H1 (cell line): ENCODE measurements at regions not wholly inside any gene's neighbourhood (a gene's known extent, or its start where the extent isn't known, plus 50 kb on each side); places are given as distances from the start of the nearest gene placed in this dataset.

ENCODE experiments used
- CTCF ChIA-PET: fragments of 300-600 bp; sonication (Branson Sonifier 250); formaldehyde crosslinking; loops from one replicate; lab custom pipeline; 2021; ENCODE audit not compliant: partially characterized antibody; lab: Charles Lee
- POLR2A ChIA-PET: fragments of 300-600 bp; sonication (Branson Sonifier 250); formaldehyde crosslinking; loops from one replicate; lab custom pipeline; 2021; ENCODE audit warnings: inconsistent platforms; ENCODE audit not compliant: partially characterized antibody; lab: Charles Lee
- DNase-seq, 2 experiments: peaks; one replicate each; pipeline versions ENCODE4 v3.0.0 to v3.0.0-alpha.2; 2010 to 2022; ENCODE audit warnings: low spot score in 2 of 2, low read depth in 1 of 2, mixed read lengths in 1 of 2
- FAIRE-seq: peaks from 2 replicates; lab custom pipeline; 2011; peaks lifted over from hg19 to GRCh38; lab: Jason Lieb, UNC
- H2AFZ ChIP-seq: 2 replicates; pipeline ENCODE4 v1.8.1; 2012; ENCODE audit warnings: low read length, inconsistent platforms
- H2AK5ac ChIP-seq: 2 replicates; pipeline ENCODE4 v1.6.1; 2013; ENCODE audit warnings: low read depth, low read length
- H2BK120ac ChIP-seq: replicated peaks from 2 replicates; pipeline ENCODE3; 2013; ENCODE audit warnings: low read depth, low read length, inconsistent platforms
- H2BK12ac ChIP-seq: 2 replicates; pipeline ENCODE4 v1.6.1; 2013; ENCODE audit warnings: low read depth, low read length
- H2BK15ac ChIP-seq: 2 replicates; pipeline ENCODE4 v1.6.1; 2013; ENCODE audit warnings: low read length
- H2BK20ac ChIP-seq: 2 replicates; pipeline ENCODE4 v1.6.1; 2013; ENCODE audit warnings: low read length
- H2BK5ac ChIP-seq: 2 replicates; pipeline ENCODE4 v1.6.1; 2013; ENCODE audit warnings: low read depth, low read length
- H3K14ac ChIP-seq: 2 replicates; pipeline ENCODE4 v1.6.1; 2013; ENCODE audit warnings: inconsistent platforms; ENCODE audit not compliant: insufficient read length
- H3K18ac ChIP-seq: 2 replicates; pipeline ENCODE4 v1.6.1; 2013; ENCODE audit warnings: low read length; ENCODE audit errors: extremely low read depth
- H3K23ac ChIP-seq: 2 replicates; pipeline ENCODE4 v1.6.1; 2013; ENCODE audit warnings: inconsistent platforms; ENCODE audit not compliant: insufficient read length
- H3K23me2 ChIP-seq: 2 replicates; pipeline ENCODE4 v1.6.1; 2013; ENCODE audit warnings: low read depth, low read length
- H3K27ac ChIP-seq: 2 replicates; pipeline ENCODE4 v1.6.1; 2011; ENCODE audit warnings: low read depth, low read length, inconsistent platforms
- H3K27me3 ChIP-seq, 4 experiments: replicated peaks in 1 of 4; 1 replicate in 1 of 4; 2 replicates in 3 of 4; pipeline versions ENCODE4 v1.6.1 to v1.8.1; 2011 to 2013; ENCODE audit warnings: low read length in 3 of 4, mild to moderate bottlenecking in 3 of 4, inconsistent platforms in 2 of 4, mixed read lengths in 2 of 4, moderate library complexity in 1 of 4; ENCODE audit not compliant: control insufficient read depth in 3 of 4, insufficient read depth in 3 of 4; ENCODE audit errors: extremely low read depth in 1 of 4
- H3K36me3 ChIP-seq, 4 experiments: 2 replicates each; pipeline versions ENCODE4 v1.6.1 to v1.8.1; 2011 to 2013; ENCODE audit warnings: mild to moderate bottlenecking in 4 of 4, low read length in 3 of 4, moderate library complexity in 2 of 4, control low read depth in 1 of 4, inconsistent platforms in 1 of 4; ENCODE audit not compliant: insufficient read depth in 4 of 4, control insufficient read depth in 2 of 4
- H3K4ac ChIP-seq: replicated peaks from 2 replicates; pipeline ENCODE3; 2013; ENCODE audit warnings: low read length, low read depth, mixed read lengths, inconsistent platforms; ENCODE audit not compliant: insufficient read length
- H3K4me1 ChIP-seq, 4 experiments: replicated peaks in 1 of 4; 1 replicate in 1 of 4; 2 replicates in 3 of 4; pipeline versions ENCODE4 v1.6.1 to v1.8.1; 2011 to 2013; ENCODE audit warnings: low read length in 3 of 4, inconsistent platforms in 2 of 4, mixed read lengths in 1 of 4; ENCODE audit not compliant: insufficient read depth in 4 of 4, control insufficient read depth in 3 of 4
- H3K4me2 ChIP-seq, 2 experiments: 2 replicates each; pipeline versions ENCODE4 v1.6.1 to v1.8.1; 2011 to 2013; ENCODE audit warnings: low read depth in 2 of 2, low read length in 2 of 2, control low read depth in 1 of 2, inconsistent platforms in 1 of 2, mild to moderate bottlenecking in 1 of 2; ENCODE audit not compliant: insufficient read depth in 1 of 2
- H3K4me3 ChIP-seq, 4 experiments: fragments of 200-600, 300-600 bp in 1 of 4; sonication (generic), shearing (Covaris generic), sonication (Bioruptor Twin) in 1 of 4; 2 replicates each; pipeline versions ENCODE4 v1.5.1 to v1.8.1; 2011 to 2016; ENCODE audit warnings: low read length in 4 of 4, low read depth in 3 of 4, control low read depth in 2 of 4, inconsistent platforms in 2 of 4, mild to moderate bottlenecking in 2 of 4, mixed read lengths in 1 of 4, moderate library complexity in 1 of 4; ENCODE audit not compliant: insufficient read depth in 2 of 4; ENCODE audit errors: extremely low read depth in 1 of 4
- H3K56ac ChIP-seq: replicated peaks from 2 replicates; pipeline ENCODE3; 2013; ENCODE audit warnings: low read depth, mild to moderate bottlenecking, mixed read lengths, low read length, inconsistent platforms; ENCODE audit not compliant: insufficient read length
- H3K79me1 ChIP-seq: 2 replicates; pipeline ENCODE4 v1.6.1; 2013; ENCODE audit warnings: low read depth, low read length, control low read depth
- H3K79me2 ChIP-seq, 2 experiments: 2 replicates each; pipeline versions ENCODE4 v1.6.1 to v1.8.1; 2012 to 2013; ENCODE audit warnings: low read length in 2 of 2, mild to moderate bottlenecking in 2 of 2, inconsistent platforms in 1 of 2; ENCODE audit not compliant: insufficient read depth in 2 of 2, control insufficient read depth in 1 of 2
- H3K9ac ChIP-seq, 4 experiments: replicated peaks in 1 of 4; 1 replicate in 1 of 4; 2 replicates in 3 of 4; pipeline versions ENCODE4 v1.6.1 to v1.8.1; 2011 to 2013; ENCODE audit warnings: low read depth in 3 of 4, low read length in 3 of 4, control low read depth in 2 of 4, mild to moderate bottlenecking in 2 of 4, moderate library complexity in 2 of 4, inconsistent platforms in 1 of 4; ENCODE audit errors: extremely low read depth in 1 of 4
- H3K9me3 ChIP-seq, 2 experiments: 2 replicates each; pipeline versions ENCODE4 v1.6.1 to v1.8.1; 2012 to 2013; ENCODE audit warnings: mild to moderate bottlenecking in 2 of 2, moderate library complexity in 2 of 2, control low read depth in 1 of 2, inconsistent platforms in 1 of 2, low read depth in 1 of 2, low read length in 1 of 2, mixed read lengths in 1 of 2; ENCODE audit not compliant: insufficient read depth in 2 of 2
- H4K20me1 ChIP-seq, 2 experiments: replicated peaks in 1 of 2; 2 replicates each; pipeline versions ENCODE3 to v1.8.1; 2011 to 2013; ENCODE audit warnings: inconsistent platforms in 2 of 2, low read length in 2 of 2, mild to moderate bottlenecking in 1 of 2; ENCODE audit not compliant: insufficient read depth in 2 of 2, control insufficient read depth in 1 of 2
- H4K5ac ChIP-seq: 2 replicates; pipeline ENCODE4 v1.6.1; 2013; ENCODE audit warnings: low read length, low read depth, mixed read lengths, inconsistent platforms; ENCODE audit not compliant: insufficient read length
- H4K8ac ChIP-seq: 2 replicates; pipeline ENCODE4 v1.8.0; 2013; ENCODE audit warnings: mild to moderate bottlenecking, moderate library complexity, low read length, inconsistent platforms; ENCODE audit not compliant: insufficient read depth; ENCODE audit errors: extremely low read depth
- H4K91ac ChIP-seq: replicated peaks from 2 replicates; pipeline ENCODE3; 2013; ENCODE audit warnings: low read length, mixed read lengths, inconsistent platforms; ENCODE audit not compliant: insufficient read length
- JUN ChIP-seq: IDR thresholded peaks from 2 replicates; pipeline ENCODE4 v1.6.1; 2011; ENCODE audit warnings: low read depth, mild to moderate bottlenecking, improper control_type of control experiment, low read length
- RFX5 ChIP-seq: IDR thresholded peaks from 2 replicates; pipeline ENCODE4 v1.6.1; 2011; ENCODE audit warnings: low read depth, low read length, improper control_type of control experiment, borderline replicate concordance
- RXRA ChIP-seq: IDR thresholded peaks from 2 replicates; pipeline ENCODE4 v1.6.1; 2011; ENCODE audit warnings: low read depth, mild to moderate bottlenecking, low read length, moderate library complexity; ENCODE audit not compliant: insufficient read depth
- SP4 ChIP-seq: IDR thresholded peaks from 2 replicates; pipeline ENCODE4 v1.6.1; 2012; ENCODE audit warnings: low read length, inconsistent platforms
- TAF1 ChIP-seq: IDR thresholded peaks from 2 replicates; pipeline ENCODE4 v1.6.1; 2011; ENCODE audit warnings: mild to moderate bottlenecking, low read depth, low read length
- TAF7 ChIP-seq: optimal IDR thresholded peaks from 2 replicates; pipeline ENCODE3; 2011; ENCODE audit warnings: low read depth, mild to moderate bottlenecking, inconsistent platforms, low read length, moderate library complexity, borderline replicate concordance
- WGBS, 2 experiments: shearing (Covaris generic) in 1 of 2; methylation state at CpG; one replicate each; pipeline versions ENCODE4 v1.1.6 to v1.1.7; 2013 to 2015; ENCODE audit warnings: low lambda C conversion rate in 2 of 2, mixed read lengths in 2 of 2, inconsistent platforms in 1 of 2, low coverage in 1 of 2, missing lambda C conversion rate in 1 of 2; ENCODE audit not compliant: insufficient replicate concordance in 2 of 2, insufficient coverage in 1 of 2, insufficient read length in 1 of 2; ENCODE audit errors: extremely low coverage in 1 of 2, missing lambda C conversion rate in 1 of 2; 5-methylcytosine and 5-hydroxymethylcytosine counted together

DNA sequence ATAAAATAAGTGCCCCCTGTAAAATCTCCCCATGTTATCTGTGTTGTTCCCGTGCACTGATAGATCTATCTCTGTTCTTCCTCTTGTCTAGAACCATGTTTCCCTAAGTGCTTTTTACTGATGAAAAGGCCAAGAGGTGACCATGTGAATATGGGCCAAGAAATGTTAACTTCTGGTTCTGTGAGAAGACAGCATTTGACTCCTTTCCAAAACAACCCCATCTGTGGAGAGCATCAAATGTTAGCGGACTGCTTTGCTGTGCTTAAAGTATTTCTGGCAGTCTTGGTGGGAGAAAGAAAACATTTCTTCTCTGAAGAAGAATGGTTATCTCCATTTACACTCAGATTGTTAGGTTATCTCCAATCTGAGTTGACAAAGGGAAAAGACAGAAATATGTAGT lies 58.6 kb upstream of the GUCY1A2 start:
- H4K20me1 ChIP-seq: no peaks in the 10 kb centered on the region
- H3K4me3 ChIP-seq: no peak overlapping the region
- H3K23me2 ChIP-seq: no peaks in the 10 kb centered on the region
- no peak overlapping the region for H3K9ac ChIP-seq
- no peak overlapping the region for H2BK120ac ChIP-seq
- H3K36me3 ChIP-seq: no peaks in the 10 kb centered on the region; a peak in 1 of 8 replicates
- ChIA-PET POLR2A (no interaction called here), CTCF (no interaction called here)
- H3K14ac ChIP-seq: no peak overlapping the region
- peaks cover 4 to 7% of the 10 kb centered on the region in 2 experiments; a peak in 3 of 4 replicates for H3K9me3 ChIP-seq
- no peak overlapping the region for H4K91ac ChIP-seq
- H3K4ac ChIP-seq: no peak overlapping the region
- H2AFZ ChIP-seq: no peak overlapping the region
- H3K56ac ChIP-seq: no peak overlapping the region
- H2BK5ac ChIP-seq: no peak overlapping the region
- H3K23ac ChIP-seq: no peak overlapping the region
- no peak overlapping the region for H2BK20ac ChIP-seq
- no peaks in the 10 kb centered on the region for H3K4me1 ChIP-seq
- no peak overlapping the region for H2AK5ac ChIP-seq
- no peak overlapping the region for H3K27ac ChIP-seq
- FAIRE-seq: no peak
- H4K5ac ChIP-seq: no peak overlapping the region
- H3K18ac ChIP-seq: no peak overlapping the region
- H3K79me1 ChIP-seq: no peaks in the 10 kb centered on the region
- H2BK12ac ChIP-seq: no peak overlapping the region
- no peaks in the 10 kb centered on the region for H3K27me3 ChIP-seq
- no peak overlapping the region for H2BK15ac ChIP-seq
- DNase-seq: no peak
- WGBS, 2 experiments: 88% methylated on average over 2 of the region's 2 CpGs; no CpG with 5 or more reads in 1 of the 2 experiments
- no peak overlapping the region for H3K4me2 ChIP-seq
- no peaks in the 10 kb centered on the region for H3K79me2 ChIP-seq
- H4K8ac ChIP-seq: no peak overlapping the region
- TF ChIP-seq TAF1: no peak
- no peak for TF ChIP-seq JUN
- TF ChIP-seq RXRA: no peak
- no peak for TF ChIP-seq TAF7
- TF ChIP-seq RFX5: no peak
- no peak for TF ChIP-seq SP4
